Vagina (tissue), 2 donors: ENCODE measurements at regions not wholly inside any gene's neighbourhood (a gene's known extent, or its start where the extent isn't known, plus 50 kb on each side); places are given as distances from the start of the nearest gene placed in this dataset.

Source experiments
- DNase-seq, 2 donors: peaks; one replicate each; pipeline ENCODE4 v3.0.0-alpha.2; 2017; ENCODE audit errors: extremely low spot score in 2 of 2
- H3K27ac ChIP-seq: fragments of 200-600 bp; sonication (generic); one replicate; pipeline ENCODE4 v1.5.1; 2019
- H3K27me3 ChIP-seq: fragments of 200-600 bp; sonication (generic); one replicate; pipeline ENCODE4 v1.5.1; 2019
- H3K36me3 ChIP-seq, 2 donors: fragments of 200-600 bp; sonication (generic); one replicate each; pipeline ENCODE4 v1.5.1; 2017 to 2019
- H3K4me1 ChIP-seq: fragments of 200-600 bp; sonication (generic); one replicate; pipeline ENCODE4 v1.5.1; 2019
- H3K4me3 ChIP-seq, 2 donors: fragments of 200-600 bp; sonication (generic); 1 replicate in 1 of 2; 2 replicates in 1 of 2; pipeline ENCODE4 v1.5.1; 2016 to 2019
- H3K9me3 ChIP-seq: fragments of 200-600 bp; sonication (generic); one replicate; pipeline ENCODE4 v1.5.1; 2019
- POLR2A ChIP-seq, 2 donors: fragments of 450-650 bp; IDR thresholded peaks; one replicate each; pipeline ENCODE4 v1.6.1; 2017; ENCODE audit warnings: antibody characterized with exemption in 2 of 2, mild to moderate bottlenecking in 2 of 2, moderate library complexity in 2 of 2
- POLR2AphosphoS5 ChIP-seq, 2 donors: sonication (generic); formaldehyde crosslinking; IDR thresholded peaks; one replicate each; pipeline ENCODE4 v1.9.0; 2017; ENCODE audit warnings: antibody characterized with exemption in 2 of 2, mild to moderate bottlenecking in 2 of 2, low read depth in 1 of 2; ENCODE audit not compliant: insufficient read depth in 1 of 2
- intact Hi-C: fragments of 100-400 bp; cut with DNase I; formaldehyde crosslinking; loops from one replicate; pipeline ENCODE4 v1.15.1; 2023
- TF ChIP-seq, protein P1 (sequence below), 3 experiments: fragments of 450-650 bp in 2 of 3; fragments of 200-600 bp in 1 of 3; sonication (generic) in 1 of 3; IDR thresholded peaks; one replicate each; pipeline ENCODE4 v1.5.1; 2017 to 2019; ENCODE audit warnings: antibody characterized with exemption in 3 of 3, mild to moderate bottlenecking in 2 of 3, moderate library complexity in 2 of 3

DNA sequence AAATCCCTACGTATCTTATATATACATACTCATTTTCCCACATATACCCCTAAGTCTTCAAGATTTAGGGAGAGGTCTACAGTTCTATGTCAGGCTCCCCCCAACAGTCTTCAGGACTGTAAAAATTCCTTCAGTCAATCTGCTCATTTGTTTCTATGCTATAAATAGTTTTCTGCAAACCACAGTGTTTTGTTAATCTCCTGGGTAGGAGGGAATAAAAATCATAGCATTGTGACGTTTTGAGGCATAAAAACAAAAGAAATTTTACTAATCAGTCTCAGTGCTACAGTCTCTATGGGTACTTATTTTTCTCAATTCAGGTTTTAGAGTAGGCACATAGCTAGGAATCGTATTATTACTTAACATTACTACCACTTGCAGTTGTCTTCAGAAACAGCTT lies 552.8 kb upstream of the LRRC4C start:
- no peak overlapping the region for H3K4me3 ChIP-seq
- H3K9me3 ChIP-seq = no peaks in the 10 kb centered on the region
- intact Hi-C loops = no loop called here
- H3K36me3 ChIP-seq = no peaks in the 10 kb centered on the region
- H3K4me1 ChIP-seq = no peaks in the 10 kb centered on the region
- H3K27ac ChIP-seq = no peak overlapping the region
- DNase-seq = no peak
- H3K27me3 ChIP-seq = no peaks in the 10 kb centered on the region
- TF ChIP-seq, protein P1, sequence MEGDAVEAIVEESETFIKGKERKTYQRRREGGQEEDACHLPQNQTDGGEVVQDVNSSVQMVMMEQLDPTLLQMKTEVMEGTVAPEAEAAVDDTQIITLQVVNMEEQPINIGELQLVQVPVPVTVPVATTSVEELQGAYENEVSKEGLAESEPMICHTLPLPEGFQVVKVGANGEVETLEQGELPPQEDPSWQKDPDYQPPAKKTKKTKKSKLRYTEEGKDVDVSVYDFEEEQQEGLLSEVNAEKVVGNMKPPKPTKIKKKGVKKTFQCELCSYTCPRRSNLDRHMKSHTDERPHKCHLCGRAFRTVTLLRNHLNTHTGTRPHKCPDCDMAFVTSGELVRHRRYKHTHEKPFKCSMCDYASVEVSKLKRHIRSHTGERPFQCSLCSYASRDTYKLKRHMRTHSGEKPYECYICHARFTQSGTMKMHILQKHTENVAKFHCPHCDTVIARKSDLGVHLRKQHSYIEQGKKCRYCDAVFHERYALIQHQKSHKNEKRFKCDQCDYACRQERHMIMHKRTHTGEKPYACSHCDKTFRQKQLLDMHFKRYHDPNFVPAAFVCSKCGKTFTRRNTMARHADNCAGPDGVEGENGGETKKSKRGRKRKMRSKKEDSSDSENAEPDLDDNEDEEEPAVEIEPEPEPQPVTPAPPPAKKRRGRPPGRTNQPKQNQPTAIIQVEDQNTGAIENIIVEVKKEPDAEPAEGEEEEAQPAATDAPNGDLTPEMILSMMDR (IDR thresholded peaks at IDR 0.05) = no peak
- TF ChIP-seq POLR2AphosphoS5 (IDR thresholded peaks at IDR 0.05; ENCODE audit: insufficient read depth in 1 of 2, low read depth in 1 of 2) = no peak
- TF ChIP-seq POLR2A (IDR thresholded peaks at IDR 0.05) = no peak

DNA sequence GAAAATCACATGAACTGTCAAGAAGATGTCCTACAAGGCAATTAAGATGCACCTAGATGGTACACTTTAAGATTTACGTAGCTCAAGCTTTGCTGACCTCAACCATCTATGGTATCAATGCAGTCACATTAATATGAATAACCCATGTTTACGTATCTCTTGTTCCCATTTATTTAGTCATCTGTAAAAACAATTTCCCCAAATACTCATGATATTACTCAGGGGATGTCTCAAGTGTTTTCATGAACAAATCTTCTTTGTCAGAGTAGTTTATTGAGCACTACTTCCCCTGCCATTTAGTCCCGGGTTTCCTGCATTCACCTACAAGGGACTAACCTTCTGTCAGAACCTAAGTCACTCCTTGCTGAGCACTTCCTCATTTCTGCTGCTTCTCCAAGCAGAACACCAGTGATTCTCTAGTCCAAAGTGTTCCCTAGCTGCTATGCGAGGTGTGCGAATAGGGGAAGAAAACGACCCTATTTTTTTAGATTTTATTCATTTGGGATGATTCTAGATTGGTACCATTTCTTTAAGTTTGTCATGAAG lies 554.3 kb upstream of the LRRC4C start:
- DNase-seq = no peak
- no peaks in the 10 kb centered on the region for H3K36me3 ChIP-seq
- H3K4me3 ChIP-seq = no peak overlapping the region
- no peaks in the 10 kb centered on the region for H3K4me1 ChIP-seq
- H3K27me3 ChIP-seq = no peaks in the 10 kb centered on the region
- intact Hi-C loops = no loop called here
- TF ChIP-seq, protein P1 (IDR thresholded peaks at IDR 0.05) = no peak
- TF ChIP-seq POLR2A (IDR thresholded peaks at IDR 0.05) (no peak), POLR2AphosphoS5 (IDR thresholded peaks at IDR 0.05; ENCODE audit: insufficient read depth in 1 of 2, low read depth in 1 of 2) (no peak)
- H3K9me3 ChIP-seq = no peaks in the 10 kb centered on the region
- no peak overlapping the region for H3K27ac ChIP-seq

DNA sequence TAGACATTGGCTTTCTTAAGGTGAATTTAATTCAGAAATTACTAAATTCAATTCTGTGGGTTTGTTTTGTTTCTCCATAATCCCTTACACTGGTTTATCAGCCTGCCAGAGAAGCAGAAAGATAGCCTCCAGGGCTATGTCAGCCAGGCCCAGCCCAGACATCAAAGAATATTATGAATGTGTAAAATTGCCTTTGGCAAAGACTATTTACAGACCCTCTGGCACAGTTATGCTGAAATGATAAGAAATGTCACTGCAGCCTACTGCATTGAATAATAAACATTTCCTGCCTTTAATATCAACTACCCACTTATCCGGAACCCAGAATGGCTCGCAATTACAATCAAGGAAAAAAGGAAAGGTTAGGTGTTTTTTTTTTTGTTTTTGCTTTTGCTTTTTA lies 562.5 kb upstream of the LRRC4C start:
- intact Hi-C loops = no loop called here
- no peak for DNase-seq

DNA sequence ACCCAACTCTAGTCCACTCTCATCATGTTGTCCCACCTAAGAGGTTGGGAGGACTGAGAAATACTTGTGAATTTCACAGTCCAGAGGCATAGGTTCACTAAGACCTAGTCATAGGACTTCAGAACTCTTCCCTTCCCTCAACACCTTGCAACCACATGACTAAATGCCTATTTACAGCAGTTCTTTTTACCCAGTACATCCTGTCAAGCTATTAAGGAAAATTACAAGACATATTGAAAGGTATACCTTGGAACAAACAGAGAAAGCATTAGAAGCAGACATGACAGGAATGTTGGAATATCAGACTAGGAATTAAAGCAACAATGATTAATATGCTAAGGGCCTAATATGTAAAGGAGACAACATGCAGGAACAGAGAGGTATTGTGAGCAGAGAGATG lies 563.8 kb upstream of the LRRC4C start:
- H3K4me1 ChIP-seq = no peaks in the 10 kb centered on the region
- TF ChIP-seq POLR2A (IDR thresholded peaks at IDR 0.05) (no peak), POLR2AphosphoS5 (IDR thresholded peaks at IDR 0.05; ENCODE audit: insufficient read depth in 1 of 2, low read depth in 1 of 2) (no peak)
- TF ChIP-seq, protein P1 (IDR thresholded peaks at IDR 0.05) = no peak
- intact Hi-C loops = no loop called here
- H3K27me3 ChIP-seq = no peaks in the 10 kb centered on the region
- DNase-seq = no peak
- H3K36me3 ChIP-seq = no peaks in the 10 kb centered on the region
- H3K9me3 ChIP-seq = no peaks in the 10 kb centered on the region
- H3K4me3 ChIP-seq = no peak overlapping the region
- no peak overlapping the region for H3K27ac ChIP-seq

More for the DNA sequence above, 562.5 kb upstream of the LRRC4C start:
- TF ChIP-seq POLR2A (IDR thresholded peaks at IDR 0.05) (no peak), POLR2AphosphoS5 (IDR thresholded peaks at IDR 0.05; ENCODE audit: insufficient read depth in 1 of 2, low read depth in 1 of 2) (no peak)
- TF ChIP-seq, protein P1 (IDR thresholded peaks at IDR 0.05) = no peak
- Histone ChIP-seq H3K4me3 (no peak overlapping the region), H3K9me3 (no peaks in the 10 kb centered on the region), H3K27ac (no peak overlapping the region), H3K27me3 (no peaks in the 10 kb centered on the region), H3K4me1 (no peaks in the 10 kb centered on the region), H3K36me3 (no peaks in the 10 kb centered on the region)

DNA sequence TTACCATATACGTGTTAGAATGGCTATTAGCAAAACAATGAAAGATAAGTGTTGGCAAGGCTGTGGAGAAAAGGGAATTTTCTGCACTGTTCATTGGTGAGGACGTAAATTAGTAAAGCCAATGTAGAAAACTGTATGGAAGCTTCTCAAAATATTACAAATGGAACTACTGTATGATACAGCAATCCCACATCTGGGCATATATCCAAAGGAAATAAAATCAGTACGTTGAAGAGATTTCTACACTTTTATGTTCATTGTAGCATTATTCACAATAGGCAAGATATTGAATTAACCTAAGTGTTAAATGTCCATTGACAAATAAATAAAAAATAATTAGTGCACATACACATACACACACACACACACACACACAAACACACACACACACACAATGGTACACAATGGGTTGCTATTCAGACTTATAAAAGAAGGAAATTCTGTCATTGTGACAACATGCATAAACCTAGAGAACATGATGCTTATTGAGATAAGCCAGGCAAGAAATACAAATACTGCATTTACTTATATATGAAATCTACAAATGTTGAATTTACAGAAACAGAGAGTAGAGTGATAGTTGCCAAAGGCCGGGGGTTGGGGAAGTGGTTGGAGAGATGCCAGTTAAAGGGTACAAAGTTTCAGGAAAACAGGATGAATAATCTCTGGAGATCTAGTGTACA lies 565.8 kb upstream of the LRRC4C start:
- no peaks in the 10 kb centered on the region for H3K36me3 ChIP-seq
- H3K4me3 ChIP-seq = no peak overlapping the region
- no peaks in the 10 kb centered on the region for H3K9me3 ChIP-seq
- H3K27ac ChIP-seq = no peak overlapping the region
- no peak for TF ChIP-seq POLR2A (IDR thresholded peaks at IDR 0.05)
- no peak for TF ChIP-seq POLR2AphosphoS5 (IDR thresholded peaks at IDR 0.05; ENCODE audit: insufficient read depth in 1 of 2, low read depth in 1 of 2)
- TF ChIP-seq, protein P1 (IDR thresholded peaks at IDR 0.05) = no peak
- H3K27me3 ChIP-seq = no peaks in the 10 kb centered on the region
- intact Hi-C loops = no loop called here
- H3K4me1 ChIP-seq = no peaks in the 10 kb centered on the region
- DNase-seq = no peak
